Ishikawa (cell line): ENCODE measurements at regions not wholly inside any gene's neighbourhood (a gene's known extent, or its start where the extent isn't known, plus 50 kb on each side); places are given as distances from the start of the nearest gene placed in this dataset.

Source experiments
- CEBPB ChIP-seq: IDR thresholded peaks from 2 replicates; pipeline ENCODE4 v1.6.1; 2012
- CREB1 ChIP-seq: IDR thresholded peaks from 2 replicates; pipeline ENCODE4 v1.6.1; 2012; ENCODE audit warnings: low read depth
- EGR1 ChIP-seq: IDR thresholded peaks from 2 replicates; pipeline ENCODE4 v1.6.1; 2012
- EP300 ChIP-seq: IDR thresholded peaks from 2 replicates; pipeline ENCODE4 v1.6.1; 2012; ENCODE audit warnings: borderline replicate concordance
- FOXM1 ChIP-seq: IDR thresholded peaks from 2 replicates; pipeline ENCODE4 v1.6.1; 2012; ENCODE audit warnings: low read depth, borderline replicate concordance
- NFIC ChIP-seq: IDR thresholded peaks from 2 replicates; pipeline ENCODE4 v1.6.1; 2012
- RAD21 ChIP-seq: IDR thresholded peaks from 2 replicates; pipeline ENCODE4 v1.6.1; 2012; ENCODE audit warnings: low read depth
- TAF1 ChIP-seq: IDR thresholded peaks from 2 replicates; pipeline ENCODE4 v1.6.1; 2012; ENCODE audit warnings: low read depth, mild to moderate bottlenecking
- TCF12 ChIP-seq: IDR thresholded peaks from 2 replicates; pipeline ENCODE4 v1.6.1; 2012; ENCODE audit warnings: low read depth
- TEAD4 ChIP-seq: IDR thresholded peaks from 2 replicates; pipeline ENCODE4 v1.6.1; 2012
- YY1 ChIP-seq: IDR thresholded peaks from 2 replicates; pipeline ENCODE4 v1.6.1; 2012; ENCODE audit warnings: low read depth
- ZBTB7A ChIP-seq: IDR thresholded peaks from 2 replicates; pipeline ENCODE4 v1.6.1; 2012; ENCODE audit warnings: low read depth
- TF ChIP-seq, protein P1 (sequence below): IDR thresholded peaks from 2 replicates; pipeline ENCODE4 v1.6.1; 2012
- TF ChIP-seq, protein P2 (sequence below): IDR thresholded peaks from 2 replicates; pipeline ENCODE4 v1.6.1; 2012
- TF ChIP-seq, protein P3 (sequence below): IDR thresholded peaks from 2 replicates; pipeline ENCODE4 v1.6.1; 2012; ENCODE audit warnings: low read depth, mild to moderate bottlenecking

DNA sequence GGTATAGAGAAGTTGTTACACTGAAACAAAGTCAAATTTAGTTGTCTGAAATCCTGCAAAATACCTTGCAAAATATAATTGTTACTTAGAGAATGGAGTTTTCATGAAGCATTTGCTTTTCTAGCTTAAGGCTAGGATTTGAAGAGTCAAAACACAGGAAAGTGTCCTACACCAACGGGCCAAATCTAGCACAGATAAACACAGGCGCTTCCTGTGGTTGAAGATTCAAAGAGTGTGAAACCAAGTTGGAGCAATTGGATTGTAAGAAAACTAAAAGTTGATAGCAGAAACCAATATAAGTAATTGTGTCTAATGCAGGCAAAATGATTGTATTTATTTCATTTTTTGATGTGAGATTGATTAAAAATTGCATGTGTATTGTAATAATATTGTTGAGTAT is 2002.5 kb upstream of the TENM3 start:
- TF ChIP-seq CREB1 (no peak), TEAD4 (no peak), NFIC (no peak), CEBPB (no peak), TCF12 (no peak), YY1 (no peak), RAD21 (no peak), ZBTB7A (no peak), TAF1 (no peak), EP300 (no peak)
- TF ChIP-seq, protein P1, sequence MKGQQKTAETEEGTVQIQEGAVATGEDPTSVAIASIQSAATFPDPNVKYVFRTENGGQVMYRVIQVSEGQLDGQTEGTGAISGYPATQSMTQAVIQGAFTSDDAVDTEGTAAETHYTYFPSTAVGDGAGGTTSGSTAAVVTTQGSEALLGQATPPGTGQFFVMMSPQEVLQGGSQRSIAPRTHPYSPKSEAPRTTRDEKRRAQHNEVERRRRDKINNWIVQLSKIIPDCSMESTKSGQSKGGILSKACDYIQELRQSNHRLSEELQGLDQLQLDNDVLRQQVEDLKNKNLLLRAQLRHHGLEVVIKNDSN = no peak
- TF ChIP-seq, protein P2, sequence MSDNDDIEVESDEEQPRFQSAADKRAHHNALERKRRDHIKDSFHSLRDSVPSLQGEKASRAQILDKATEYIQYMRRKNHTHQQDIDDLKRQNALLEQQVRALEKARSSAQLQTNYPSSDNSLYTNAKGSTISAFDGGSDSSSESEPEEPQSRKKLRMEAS = no peak

DNA sequence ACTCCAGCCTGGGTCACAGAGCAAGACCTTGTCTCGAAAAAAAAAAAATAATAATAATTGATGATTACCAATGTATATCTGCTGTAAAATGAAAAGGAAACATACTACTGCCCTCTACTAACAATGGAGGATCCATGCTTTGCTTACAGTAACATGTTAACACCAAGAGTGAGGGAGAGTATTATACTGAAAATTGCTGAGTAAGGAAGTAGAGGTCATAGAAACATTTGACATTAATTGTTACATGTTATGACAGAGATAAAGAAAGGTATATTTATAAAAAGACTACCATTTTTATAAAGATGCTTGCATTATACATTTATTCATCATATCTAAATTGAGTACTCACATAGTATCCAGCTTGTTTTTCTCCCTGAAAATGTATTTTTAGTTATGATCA is 1989.8 kb upstream of the TENM3 start:
- TF ChIP-seq ZBTB7A (no peak), CREB1 (no peak), EP300 (no peak), TAF1 (no peak), YY1 (no peak)
- TF ChIP-seq, protein P2 = no peak

DNA sequence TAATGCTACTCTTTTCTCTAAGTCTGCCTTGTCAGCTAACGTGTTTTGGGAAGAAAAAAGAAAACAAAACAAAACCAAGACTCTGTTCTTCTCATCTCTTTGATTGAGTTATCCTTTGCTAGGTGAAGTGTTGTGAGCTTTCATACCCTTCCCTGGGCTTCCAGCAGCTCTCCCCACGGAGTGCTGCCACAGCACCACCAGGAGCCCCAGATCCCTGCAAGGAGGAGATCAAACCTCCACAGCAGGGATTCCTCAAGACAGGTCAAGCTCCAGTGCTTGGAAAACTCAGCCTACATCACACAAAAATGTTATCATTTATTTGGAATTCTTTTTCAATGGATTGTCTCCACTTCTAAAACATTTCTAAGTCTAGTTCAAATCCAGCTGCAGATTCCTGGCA is 1981.9 kb upstream of the TENM3 start:
- TF ChIP-seq, protein P2 = no peak
- TF ChIP-seq FOXM1 (no peak), RAD21 (no peak), CEBPB (no peak)

DNA sequence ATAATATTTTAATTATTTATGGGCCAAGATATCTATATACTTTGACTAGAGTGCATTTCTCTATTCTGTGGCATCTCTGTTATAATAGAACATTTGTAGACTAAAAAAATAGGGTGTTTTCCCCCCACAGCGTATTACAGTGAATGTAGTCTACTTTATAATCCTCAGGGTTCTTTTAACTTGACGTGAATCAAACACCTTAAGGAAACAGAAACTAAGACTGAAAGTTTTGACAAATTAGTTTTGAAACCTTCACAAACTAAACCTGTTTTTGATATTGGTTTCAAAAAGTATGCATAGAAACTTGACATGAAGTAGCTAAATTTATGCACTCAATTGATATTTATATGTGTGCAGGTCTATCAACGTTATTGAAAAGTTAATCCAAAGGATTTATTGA is 1963.1 kb upstream of the TENM3 start:
- TF ChIP-seq EGR1 (no peak), YY1 (no peak), CREB1 (no peak), FOXM1 (no peak), TCF12 (no peak)
- TF ChIP-seq, protein P3, sequence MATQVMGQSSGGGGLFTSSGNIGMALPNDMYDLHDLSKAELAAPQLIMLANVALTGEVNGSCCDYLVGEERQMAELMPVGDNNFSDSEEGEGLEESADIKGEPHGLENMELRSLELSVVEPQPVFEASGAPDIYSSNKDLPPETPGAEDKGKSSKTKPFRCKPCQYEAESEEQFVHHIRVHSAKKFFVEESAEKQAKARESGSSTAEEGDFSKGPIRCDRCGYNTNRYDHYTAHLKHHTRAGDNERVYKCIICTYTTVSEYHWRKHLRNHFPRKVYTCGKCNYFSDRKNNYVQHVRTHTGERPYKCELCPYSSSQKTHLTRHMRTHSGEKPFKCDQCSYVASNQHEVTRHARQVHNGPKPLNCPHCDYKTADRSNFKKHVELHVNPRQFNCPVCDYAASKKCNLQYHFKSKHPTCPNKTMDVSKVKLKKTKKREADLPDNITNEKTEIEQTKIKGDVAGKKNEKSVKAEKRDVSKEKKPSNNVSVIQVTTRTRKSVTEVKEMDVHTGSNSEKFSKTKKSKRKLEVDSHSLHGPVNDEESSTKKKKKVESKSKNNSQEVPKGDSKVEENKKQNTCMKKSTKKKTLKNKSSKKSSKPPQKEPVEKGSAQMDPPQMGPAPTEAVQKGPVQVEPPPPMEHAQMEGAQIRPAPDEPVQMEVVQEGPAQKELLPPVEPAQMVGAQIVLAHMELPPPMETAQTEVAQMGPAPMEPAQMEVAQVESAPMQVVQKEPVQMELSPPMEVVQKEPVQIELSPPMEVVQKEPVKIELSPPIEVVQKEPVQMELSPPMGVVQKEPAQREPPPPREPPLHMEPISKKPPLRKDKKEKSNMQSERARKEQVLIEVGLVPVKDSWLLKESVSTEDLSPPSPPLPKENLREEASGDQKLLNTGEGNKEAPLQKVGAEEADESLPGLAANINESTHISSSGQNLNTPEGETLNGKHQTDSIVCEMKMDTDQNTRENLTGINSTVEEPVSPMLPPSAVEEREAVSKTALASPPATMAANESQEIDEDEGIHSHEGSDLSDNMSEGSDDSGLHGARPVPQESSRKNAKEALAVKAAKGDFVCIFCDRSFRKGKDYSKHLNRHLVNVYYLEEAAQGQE = no peak

DNA sequence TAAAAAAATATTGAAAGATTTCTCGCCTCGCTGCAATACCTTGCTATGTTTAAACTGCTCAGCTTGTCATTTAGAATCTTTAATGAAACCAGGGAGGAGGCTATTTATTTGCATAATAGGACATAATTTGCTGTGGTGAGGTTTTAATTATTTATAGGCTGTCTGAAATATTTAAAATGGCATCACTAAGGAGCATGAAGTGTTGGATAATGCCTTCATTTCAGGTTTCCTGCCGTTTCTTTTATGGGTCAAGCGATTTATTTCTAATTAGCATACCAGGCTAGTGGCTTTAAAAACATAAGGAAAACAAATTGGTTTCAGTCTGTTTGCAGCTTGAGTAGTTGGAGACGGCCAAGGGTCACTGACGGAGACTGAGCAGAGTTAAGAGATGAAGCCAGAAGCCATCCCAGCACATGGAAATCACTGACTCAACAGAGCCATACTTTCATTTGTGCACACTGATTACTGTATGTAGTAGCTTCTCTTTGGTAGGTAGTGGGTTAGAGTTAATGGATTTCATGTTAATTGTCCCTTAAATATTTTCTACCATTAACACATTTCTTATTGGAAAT is 1962.4 kb upstream of the TENM3 start:
- TF ChIP-seq, protein P2 = no peak
- TF ChIP-seq ZBTB7A (no peak), NFIC (no peak)

DNA sequence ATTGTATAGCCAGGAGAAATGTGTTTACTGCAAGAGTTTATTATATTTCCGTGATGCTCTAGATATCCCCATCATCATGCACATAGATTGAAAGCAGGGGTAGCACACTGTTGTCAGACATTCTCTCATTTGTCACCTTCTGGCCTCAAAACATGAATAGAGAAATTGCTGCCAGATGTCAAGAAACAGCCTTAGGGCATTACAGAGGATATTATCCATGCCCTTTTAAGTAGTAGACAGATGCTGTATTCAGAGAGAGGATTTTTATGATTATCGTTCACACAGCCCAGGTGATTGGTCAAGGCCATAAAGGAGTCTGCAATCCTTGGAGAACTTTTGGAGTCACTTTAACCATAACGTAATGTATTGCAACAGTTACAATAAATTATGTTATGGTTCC is 1961.5 kb upstream of the TENM3 start:
- TF ChIP-seq EGR1 (no peak), TCF12 (no peak), EP300 (no peak)
- TF ChIP-seq, protein P3 = no peak
- TF ChIP-seq, protein P2 = no peak

DNA sequence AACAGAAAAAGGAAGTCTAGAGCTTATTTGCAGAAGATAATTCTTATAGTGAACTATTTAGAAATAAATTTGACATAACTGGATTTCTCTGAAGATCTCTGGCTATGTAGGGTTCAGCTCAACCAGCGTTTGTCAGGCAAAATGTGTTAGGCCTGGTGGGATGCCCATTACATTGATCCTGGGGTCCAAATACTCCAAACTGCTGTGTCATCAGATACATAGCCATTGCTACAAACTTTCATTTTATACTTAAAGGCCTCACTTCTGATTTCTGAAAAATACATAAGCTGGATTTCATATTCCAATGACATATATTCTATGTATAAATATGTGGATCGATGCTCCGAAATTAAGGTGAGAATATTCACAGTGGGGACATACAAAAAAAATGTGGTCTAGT is 1958.9 kb upstream of the TENM3 start:
- TF ChIP-seq CREB1 (no peak), TCF12 (no peak), EGR1 (no peak), FOXM1 (no peak), ZBTB7A (no peak), TEAD4 (no peak)
